A673 (cell line): ENCODE measurements at regions not wholly inside any gene's neighbourhood (a gene's known extent, or its start where the extent isn't known, plus 50 kb on each side); places are given as distances from the start of the nearest gene placed in this dataset.

Source experiments
- CTCF ChIP-seq: fragments of 300-800, 200-600 bp; sonication (generic); conservative IDR thresholded peaks from 2 replicates; pipeline ENCODE4 v1.5.1; 2017; ENCODE audit warnings: low read depth, mild to moderate bottlenecking, antibody characterized with exemption, low read length, moderate library complexity, mixed read lengths
- EZH2 ChIP-seq: fragments of 200-600 bp; sonication (generic); IDR thresholded peaks from 2 replicates; pipeline ENCODE4 v1.6.1; 2017; ENCODE audit warnings: borderline replicate concordance, low read depth, mild to moderate bottlenecking, mixed read lengths, antibody characterized with exemption, low read length; ENCODE audit not compliant: poor library complexity, severe bottlenecking

- TF ChIP-seq CTCF, result no peak
- no peak for TF ChIP-seq EZH2
These were observed 417.9 kb downstream of the NR2F1-AS1 start for GRCh38 chr5:93163010-93163663.
